NCI-H146 treated with DMSO at 0.1 percent for 48 hours (cell line): ENCODE measurements at regions not wholly inside any gene's neighbourhood (a gene's known extent, or its start where the extent isn't known, plus 50 kb on each side); places are given as distances from the start of the nearest gene placed in this dataset.
"Not testable (repeated sequence)": the region's sequence is repeated elsewhere in the genome, so short reads cannot be mapped to it uniquely, and the experiment has no call there.

ENCODE experiments used
- DNase-seq: peaks from one replicate; lab custom pipeline; 2025; ENCODE audit not compliant: unreplicated experiment; lab: John Stamatoyannopoulos, UW

DNA sequence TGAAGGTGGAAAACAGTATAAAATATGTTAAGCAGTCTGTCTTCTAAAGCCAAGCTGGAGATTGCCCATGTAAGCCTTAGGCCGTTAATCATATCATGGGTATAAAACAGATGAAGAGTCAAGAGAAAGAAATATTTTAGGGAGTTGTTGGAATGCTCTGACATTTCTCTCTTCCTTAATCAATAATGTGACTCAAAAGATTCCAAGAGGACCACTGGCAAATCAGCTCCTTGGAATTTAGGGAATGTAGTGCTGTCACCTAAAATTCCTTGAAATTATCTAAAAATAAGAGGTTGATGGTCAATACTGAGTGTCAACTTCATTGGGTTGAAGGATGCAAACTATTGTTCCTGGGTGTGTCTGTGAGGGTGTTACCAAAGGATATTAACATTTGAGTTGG, 525.9 kb downstream of the KCNA4 start:
- no peak for DNase-seq

- no peak for DNase-seq
Observed at GRCh38 chr11:29486301-29486700, 530.5 kb downstream of the KCNA4 start.

DNA sequence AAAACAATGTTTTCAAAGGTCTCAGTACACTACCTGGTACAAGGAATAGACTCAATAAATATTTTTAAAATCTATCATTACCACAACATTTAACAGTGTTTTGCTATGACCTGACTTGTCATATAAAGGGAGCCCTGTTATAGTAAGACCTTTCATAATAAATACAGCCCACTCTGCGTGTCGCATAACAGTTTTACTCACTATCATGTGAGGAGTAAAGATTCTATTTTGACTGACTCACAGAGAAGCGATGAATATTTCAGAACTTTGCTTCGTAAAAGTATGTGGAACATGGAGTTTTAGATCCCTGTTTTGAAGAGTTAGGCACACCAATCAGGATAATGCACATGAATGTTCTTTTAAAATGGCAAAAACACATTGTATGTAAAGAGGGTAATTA, 531.2 kb downstream of the KCNA4 start:
- no peak for DNase-seq

DNA sequence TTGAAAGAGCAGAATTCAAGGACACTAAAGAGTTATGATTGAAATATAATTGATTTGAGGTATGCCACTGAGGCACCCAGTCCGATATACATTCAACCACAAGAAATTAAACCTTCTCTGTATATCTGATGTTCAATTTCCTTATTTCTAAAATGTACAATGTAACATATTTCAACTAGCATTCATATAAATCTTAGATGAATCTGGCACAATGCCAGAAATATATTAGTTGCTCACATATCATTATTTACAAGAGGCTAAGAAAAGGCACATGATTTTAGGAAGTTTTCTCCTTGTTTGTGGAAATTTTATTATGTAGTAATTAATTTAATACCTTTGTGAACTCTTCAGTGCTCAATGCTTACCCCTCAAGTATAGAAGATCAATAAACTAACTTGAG, 532.3 kb downstream of the KCNA4 start:
- no peak for DNase-seq

DNA sequence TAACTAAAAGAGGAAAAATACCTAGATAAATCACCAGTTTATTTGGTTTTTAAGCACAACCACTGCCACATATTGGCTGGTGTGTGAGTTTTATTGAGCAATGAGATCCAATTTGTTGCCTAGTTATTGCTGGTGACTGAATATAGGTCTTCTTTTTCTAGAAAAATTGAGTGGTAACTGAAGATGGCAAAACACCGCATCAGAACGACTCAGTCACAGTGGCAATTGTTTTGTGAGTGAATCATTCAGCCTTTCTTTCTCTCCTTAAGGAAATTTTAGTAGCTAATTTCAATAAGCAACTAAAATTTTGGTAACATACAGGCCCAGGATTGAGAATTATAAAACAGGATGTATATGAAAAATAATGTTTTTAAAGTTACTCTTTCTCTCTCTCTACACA, 533.0 kb downstream of the KCNA4 start:
- no peak for DNase-seq

DNA sequence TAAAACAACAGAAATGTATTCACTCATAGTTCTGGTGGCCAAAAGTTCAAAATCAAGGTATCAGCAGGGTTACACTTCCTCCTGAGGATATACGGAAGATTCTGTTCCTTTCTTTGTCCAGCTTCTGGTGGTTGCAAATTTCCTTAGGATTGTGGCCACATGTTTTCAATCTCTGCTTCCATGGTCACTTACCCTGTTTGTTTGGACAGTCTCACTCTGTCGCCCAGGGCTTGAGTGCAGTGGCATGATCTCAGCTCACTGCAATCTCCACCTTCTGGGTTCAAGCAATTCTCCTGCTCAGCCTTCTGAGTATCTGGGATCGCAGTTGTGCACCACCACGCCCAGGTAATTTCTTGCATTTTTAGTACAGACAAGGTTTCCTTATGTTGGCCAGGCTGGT, 534.3 kb downstream of the KCNA4 start:
- DNase-seq = no peak

DNA sequence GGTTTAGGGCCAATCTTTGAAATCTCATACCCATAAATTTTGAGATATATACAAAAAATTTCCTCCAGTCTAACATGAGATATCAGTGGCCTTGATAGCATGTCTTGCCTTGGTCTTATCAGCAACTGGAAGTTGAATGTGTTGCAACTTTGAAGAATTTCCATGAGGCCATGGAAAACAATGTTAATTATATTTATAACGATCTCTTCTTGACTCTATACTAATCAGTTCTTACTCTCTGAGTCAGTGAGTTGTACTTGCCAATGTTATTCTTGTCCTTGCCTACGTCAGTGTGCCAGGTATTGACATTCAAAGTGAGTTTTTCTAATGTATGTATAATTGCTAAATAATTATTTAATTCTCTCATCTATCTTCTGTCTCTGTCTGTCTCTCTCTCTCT, 535.1 kb downstream of the KCNA4 start:
- DNase-seq = no peak

DNA sequence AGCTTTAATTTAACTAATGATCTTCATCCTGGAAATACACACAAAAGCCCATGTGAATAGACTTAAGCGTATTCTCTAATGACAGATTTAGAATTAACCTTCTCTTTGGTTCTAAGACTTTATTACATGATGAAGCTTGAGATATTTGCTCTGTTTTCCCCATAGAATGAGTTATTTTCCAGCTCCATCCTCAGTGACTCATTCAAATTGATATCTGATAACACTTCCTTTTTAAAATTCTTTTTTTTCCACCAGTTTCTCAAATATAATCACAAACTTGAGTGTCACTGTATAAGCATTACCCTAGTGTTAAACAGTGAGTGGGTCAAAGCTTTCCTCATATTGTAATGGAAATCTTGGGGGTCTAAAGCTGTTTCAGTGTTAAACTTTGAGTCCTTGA, 535.8 kb downstream of the KCNA4 start:
- DNase-seq = no peak

GRCh38 chr11:29458252-29458651, 558.6 kb downstream of the KCNA4 start:
- no peak for DNase-seq

DNA sequence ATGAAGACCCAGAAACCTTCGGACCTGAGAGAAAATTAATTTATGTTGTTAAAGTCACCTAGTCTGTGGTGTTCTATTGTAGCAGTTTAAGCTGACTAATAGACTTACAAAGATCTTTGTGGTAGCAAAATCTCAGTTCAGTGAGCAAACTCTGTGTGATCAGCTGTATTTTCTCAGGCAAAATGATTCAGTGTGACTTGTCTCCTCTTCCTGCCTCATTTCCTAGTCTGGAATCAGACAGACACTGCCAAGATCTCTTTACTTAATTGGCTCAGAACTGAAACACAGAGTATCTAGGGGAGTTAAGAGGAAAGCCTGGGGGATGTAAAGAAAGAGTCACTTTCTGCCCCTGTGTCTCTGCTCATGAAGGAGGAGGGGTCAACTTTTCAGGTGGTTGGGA, 564.7 kb downstream of the KCNA4 start:
- DNase-seq = no peak

GRCh38 chr11:29449281-29450074, 567.4 kb downstream of the KCNA4 start:
- DNase-seq = no peak

GRCh38 chr11:29448246-29448877, 568.5 kb downstream of the KCNA4 start:
- no peak for DNase-seq

DNA sequence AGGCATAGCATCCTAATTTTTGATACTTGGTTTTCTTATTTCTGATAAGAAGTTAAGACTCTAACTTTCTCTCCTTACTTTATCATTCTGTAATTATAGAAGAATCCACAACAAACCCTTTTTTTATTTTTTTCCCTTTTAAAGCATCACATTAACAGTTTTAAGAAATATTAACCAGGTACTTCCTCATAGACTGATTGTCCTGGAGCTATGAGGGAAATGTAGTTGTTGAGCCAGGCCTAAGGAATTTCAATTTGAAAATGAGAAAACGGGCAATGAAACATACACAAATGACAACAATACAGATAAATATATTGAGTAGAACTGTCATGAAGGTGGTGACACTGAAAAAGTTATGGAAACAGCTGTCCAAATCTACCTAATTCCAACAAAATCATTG, 569.0 kb downstream of the KCNA4 start:
- no peak for DNase-seq

- DNase-seq = no peak
Observed at GRCh38 chr11:29446132-29446531, 570.7 kb downstream of the KCNA4 start.

DNA sequence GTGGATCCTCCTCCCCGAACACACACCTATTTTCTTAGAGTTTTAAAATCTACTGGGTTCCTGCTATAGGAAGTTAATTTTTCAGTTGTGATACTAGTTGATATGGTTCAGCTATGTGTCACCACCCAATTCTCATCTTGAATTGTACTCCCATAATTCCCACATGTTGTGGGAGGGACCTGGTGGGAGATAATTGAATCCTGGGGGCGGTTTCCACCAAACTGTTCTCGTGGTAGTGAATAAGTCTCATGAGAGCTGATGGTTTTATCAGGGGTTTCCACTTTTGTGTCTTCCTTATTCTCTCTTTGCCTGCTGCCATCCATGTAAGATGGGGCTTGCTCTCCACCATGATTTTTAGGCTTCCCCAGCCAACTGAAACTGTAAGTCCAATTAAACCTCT, 571.6 kb downstream of the KCNA4 start:
- DNase-seq = not testable (repeated sequence)

DNA sequence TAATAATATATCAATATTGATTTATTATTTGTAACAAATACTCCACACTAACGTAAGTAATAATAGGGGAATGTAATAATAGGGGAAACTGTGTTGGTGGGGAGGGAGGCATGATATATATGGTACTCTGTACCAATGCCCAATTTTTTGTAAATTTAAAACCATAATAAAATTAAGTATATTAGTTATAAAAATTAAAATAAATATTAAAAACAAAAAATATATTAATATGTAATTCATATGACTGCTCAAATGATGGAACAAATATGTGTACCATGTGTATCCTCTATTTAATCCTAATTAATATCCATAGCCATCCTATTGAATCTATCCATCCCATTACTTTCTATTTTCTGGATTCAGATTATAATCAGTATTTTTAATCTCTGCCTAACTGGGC, 578.0 kb downstream of the KCNA4 start:
- no peak for DNase-seq

GRCh38 chr11:29435421-29435820, 581.4 kb downstream of the KCNA4 start:
- no peak for DNase-seq

DNA sequence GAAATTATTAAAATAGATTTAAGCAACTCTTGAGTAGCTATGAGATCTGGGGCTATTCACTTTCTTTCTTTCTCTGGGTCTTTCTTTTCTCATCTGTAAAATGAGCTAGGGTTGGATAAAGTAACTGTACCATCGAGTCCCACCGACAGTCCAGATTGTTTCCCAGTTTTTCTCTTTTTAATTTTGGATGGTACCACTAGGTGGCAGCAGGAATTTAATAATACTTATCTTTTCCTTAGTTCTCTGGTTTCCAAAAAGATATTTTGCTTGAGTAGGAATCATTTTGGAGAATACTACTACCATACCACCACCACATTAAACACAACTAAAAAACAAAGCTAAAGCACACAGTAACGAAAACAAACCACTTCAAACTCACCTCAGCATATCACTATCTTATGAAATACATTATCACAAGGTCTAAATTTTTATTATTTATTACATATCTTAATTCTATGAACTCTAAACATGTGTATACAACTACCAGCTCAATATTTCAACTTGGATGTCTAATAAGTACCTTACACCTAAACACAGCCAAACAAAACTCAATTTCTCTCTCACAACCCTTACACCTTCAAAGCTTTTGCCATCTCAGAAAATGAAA, 584.0 kb downstream of the KCNA4 start:
- DNase-seq = no peak

DNA sequence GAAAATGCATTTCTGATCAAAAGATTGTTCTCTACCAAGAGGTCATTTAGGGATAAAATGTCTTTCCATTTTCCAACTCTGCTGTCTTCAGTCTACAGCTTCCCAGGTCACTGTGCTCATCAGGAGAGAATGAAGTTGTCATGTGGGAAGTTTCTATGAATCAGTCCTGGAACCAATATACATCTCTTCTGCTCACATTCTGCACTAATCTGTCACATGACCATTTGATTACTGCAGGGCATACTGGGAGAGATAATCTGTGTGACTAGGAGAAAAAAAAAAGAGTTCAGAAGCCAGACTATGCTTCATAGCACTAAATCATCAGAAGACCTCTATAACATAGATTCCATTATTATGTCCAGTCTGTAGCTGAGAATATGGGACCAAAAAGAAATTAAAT, 611.5 kb downstream of the KCNA4 start:
- DNase-seq = no peak

GRCh38 chr11:29395555-29396072, 621.2 kb downstream of the KCNA4 start:
- no peak for DNase-seq

- DNase-seq = no peak
Observed at GRCh38 chr11:29389793-29390192, 627.0 kb downstream of the KCNA4 start.

DNA sequence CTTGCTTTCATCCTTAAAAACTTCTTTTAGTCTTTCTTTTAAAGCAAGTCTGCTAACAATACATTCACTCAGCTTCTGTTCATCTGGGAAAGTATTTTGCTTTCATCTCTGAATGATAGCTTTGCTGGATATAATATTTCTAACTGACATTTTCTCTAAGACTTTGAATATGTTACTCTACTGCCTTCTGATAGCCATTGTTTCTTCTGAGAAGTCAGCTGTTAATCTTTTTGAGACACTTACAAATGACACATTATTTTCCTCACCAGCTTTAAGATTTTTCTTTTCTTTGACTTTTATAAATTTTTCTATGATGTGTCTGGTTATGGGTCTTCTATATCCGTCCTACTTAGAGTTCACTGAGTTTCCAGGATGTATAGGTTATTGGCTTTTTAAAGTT, 643.1 kb downstream of the KCNA4 start:
- no peak for DNase-seq
